ENCODE measurements at regions not wholly inside any gene's neighbourhood (a gene's known extent, or its start where the extent isn't known, plus 50 kb on each side); places are given as distances from the start of the nearest gene placed in this dataset.

GRCh38 chr11:115119146-115119545, 385.1 kb downstream of the CADM1 start:
- TF ChIP-seq CTCF (IDR thresholded peaks at IDR 0.05; ENCODE audit: unreplicated experiment) = no peak
- H3K4me3 Mint-ChIP-seq (ENCODE audit: low read depth, unreplicated experiment) = no peak overlapping the region
- peaks cover 13% of the 10 kb centered on the region for H3K27me3 Mint-ChIP-seq (ENCODE audit: unreplicated experiment)
- H3K9me3 Mint-ChIP-seq (ENCODE audit: low read depth, unreplicated experiment) = no peaks in the 10 kb centered on the region
- CTCF ChIA-PET = no interaction called here
- H3K36me3 Mint-ChIP-seq (ENCODE audit: insufficient read depth, unreplicated experiment) = no peaks in the 10 kb centered on the region
- no peak for DNase-seq
- no peak overlapping the region for H3K27ac Mint-ChIP-seq (ENCODE audit: unreplicated experiment)
- no peaks in the 10 kb centered on the region for H3K4me1 Mint-ChIP-seq (ENCODE audit: low read depth, unreplicated experiment)
- intact Hi-C loops (cut with micrococcal nuclease; ENCODE audit: unreplicated experiment) = no loop called here
- no TSS peak for BruUV-seq (replicated peaks)
